ENCODE measurements at regions not wholly inside any gene's neighbourhood (a gene's known extent, or its start where the extent isn't known, plus 50 kb on each side); places are given as distances from the start of the nearest gene placed in this dataset.

- Mint-ChIP-seq H3K9me3 (ENCODE audit: low read depth) (peaks cover 35% of the 10 kb centered on the region), H3K4me3 (ENCODE audit: unreplicated experiment) (no peak overlapping the region), H3K36me3 (ENCODE audit: low read depth) (no peaks in the 10 kb centered on the region), H3K4me1 (ENCODE audit: low read depth) (no peaks in the 10 kb centered on the region), H3K27me3 (ENCODE audit: low read depth) (no peaks in the 10 kb centered on the region), H3K27ac (ENCODE audit: unreplicated experiment) (no peak overlapping the region)
- TF ChIP-seq CTCF (IDR thresholded peaks at IDR 0.05), result no peak
- DNase-seq (ENCODE audit: low spot score), result no peak
Observed at GRCh38 chrX:147733369-147733768, 178.3 kb upstream of the FMR1 start.

GRCh38 chrX:147735364-147735763 is 176.4 kb upstream of the FMR1 start:
- no peak overlapping the region for H3K27ac Mint-ChIP-seq (ENCODE audit: unreplicated experiment)
- no peaks in the 10 kb centered on the region for H3K4me1 Mint-ChIP-seq (ENCODE audit: low read depth)
- TF ChIP-seq CTCF (IDR thresholded peaks at IDR 0.05), result no peak
- no peak overlapping the region for H3K4me3 Mint-ChIP-seq (ENCODE audit: unreplicated experiment)
- peaks cover 30% of the 10 kb centered on the region for H3K9me3 Mint-ChIP-seq (ENCODE audit: low read depth)
- H3K36me3 Mint-ChIP-seq (ENCODE audit: low read depth), result no peaks in the 10 kb centered on the region
- no peaks in the 10 kb centered on the region for H3K27me3 Mint-ChIP-seq (ENCODE audit: low read depth)
- DNase-seq (ENCODE audit: low spot score), result no peak

GRCh38 chrX:147736045-147736444 is 175.7 kb upstream of the FMR1 start:
- Mint-ChIP-seq H3K27me3 (ENCODE audit: low read depth) (no peaks in the 10 kb centered on the region), H3K4me3 (ENCODE audit: unreplicated experiment) (no peak overlapping the region), H3K27ac (ENCODE audit: unreplicated experiment) (no peak overlapping the region), H3K4me1 (ENCODE audit: low read depth) (no peaks in the 10 kb centered on the region), H3K36me3 (ENCODE audit: low read depth) (no peaks in the 10 kb centered on the region), H3K9me3 (ENCODE audit: low read depth) (peaks cover 34% of the 10 kb centered on the region)
- no peak for DNase-seq (ENCODE audit: low spot score)
- TF ChIP-seq CTCF (IDR thresholded peaks at IDR 0.05), result no peak

GRCh38 chrX:147737690-147738089 is 174.0 kb upstream of the FMR1 start:
- no peak for TF ChIP-seq CTCF (IDR thresholded peaks at IDR 0.05)
- H3K9me3 Mint-ChIP-seq (ENCODE audit: low read depth), result peaks cover 32% of the 10 kb centered on the region
- no peaks in the 10 kb centered on the region for H3K4me1 Mint-ChIP-seq (ENCODE audit: low read depth)
- no peaks in the 10 kb centered on the region for H3K36me3 Mint-ChIP-seq (ENCODE audit: low read depth)
- DNase-seq (ENCODE audit: low spot score), result no peak
- H3K27ac Mint-ChIP-seq (ENCODE audit: unreplicated experiment), result no peak overlapping the region
- H3K4me3 Mint-ChIP-seq (ENCODE audit: unreplicated experiment), result no peak overlapping the region
- H3K27me3 Mint-ChIP-seq (ENCODE audit: low read depth), result no peaks in the 10 kb centered on the region

GRCh38 chrX:147738265-147738664 is 173.5 kb upstream of the FMR1 start:
- no peak for TF ChIP-seq CTCF (IDR thresholded peaks at IDR 0.05)
- Mint-ChIP-seq H3K27ac (ENCODE audit: unreplicated experiment) (no peak overlapping the region), H3K4me1 (ENCODE audit: low read depth) (no peaks in the 10 kb centered on the region), H3K27me3 (ENCODE audit: low read depth) (no peaks in the 10 kb centered on the region), H3K36me3 (ENCODE audit: low read depth) (no peaks in the 10 kb centered on the region), H3K4me3 (ENCODE audit: unreplicated experiment) (no peak overlapping the region), H3K9me3 (ENCODE audit: low read depth) (peaks cover 32% of the 10 kb centered on the region)
- DNase-seq (ENCODE audit: low spot score), result no peak
